HepG2 (cell line): ENCODE measurements at regions not wholly inside any gene's neighbourhood (a gene's known extent, or its start where the extent isn't known, plus 50 kb on each side); places are given as distances from the start of the nearest gene placed in this dataset.

Source experiments
- ATAC-seq: fragments of 200-7000 bp; cut with Tn5 transposase; 3 replicates; pipeline ENCODE4 v1.9.1; 2020; ENCODE audit warnings: mild to moderate bottlenecking, moderate library complexity
- BruUV-seq: library from RNA; stranded (reverse); fragments of 400-500 nt; replicated peaks from 2 replicates; lab custom pipeline; 2021; lab: Mats Ljungman, UMichigan
- CTCF ChIA-PET: fragments of 300-600 bp; formaldehyde crosslinking; extraction: SDS; loops from one replicate; lab custom pipeline; 2021; ENCODE audit warnings: low total read pairs, inconsistent platforms, low intra/inter-chr PET ratio; lab: Yijun Ruan, JAX
- POLR2A ChIA-PET: fragments of 350-600 bp; sonication (Branson Sonifier 250); formaldehyde crosslinking; loops from one replicate; lab custom pipeline; 2020; ENCODE audit warnings: antibody characterized with exemption, inconsistent platforms; lab: Yijun Ruan, JAX
- DNase-seq: peaks from one replicate; pipeline ENCODE4 v3.0.0-alpha.2; 2015; ENCODE audit warnings: low spot score
- FAIRE-seq: peaks from 3 replicates; lab custom pipeline; 2011; peaks lifted over from hg19 to GRCh38; lab: Jason Lieb, UNC
- H2AFZ ChIP-seq: one replicate; pipeline ENCODE4 v1.6.1; 2011; ENCODE audit warnings: low read length, inconsistent platforms
- H3K27ac ChIP-seq: fragments of 300-600 bp; 3 replicates; pipeline ENCODE4 v1.8.0; 2011; ENCODE audit warnings: mixed run types, mild to moderate bottlenecking, mixed read lengths, low read length, inconsistent platforms; ENCODE audit not compliant: insufficient read depth; ENCODE audit errors: extremely low read length
- H3K27me3 ChIP-seq, 2 experiments: fragments of 200-600 bp in 1 of 2; 2 replicates in 1 of 2; 3 replicates in 1 of 2; pipeline versions ENCODE4 v1.6.0 to v1.8.0; 2011; ENCODE audit warnings: low read length in 2 of 2, mild to moderate bottlenecking in 2 of 2, moderate library complexity in 2 of 2, inconsistent platforms in 1 of 2; ENCODE audit not compliant: insufficient read depth in 2 of 2, control insufficient read depth in 1 of 2
- H3K36me3 ChIP-seq, 2 experiments: fragments of 200-600 bp in 1 of 2; replicated peaks in 1 of 2; 2 replicates in 1 of 2; 3 replicates in 1 of 2; pipeline versions ENCODE4 v1.5.1 to v1.8.0; 2011; ENCODE audit warnings: low read length in 2 of 2, inconsistent platforms in 1 of 2; ENCODE audit not compliant: insufficient read depth in 2 of 2, control insufficient read depth in 1 of 2
- H3K4me1 ChIP-seq: 2 replicates; pipeline ENCODE4 v1.5.1; 2012; ENCODE audit warnings: low read length, inconsistent platforms; ENCODE audit not compliant: insufficient read depth
- H3K4me2 ChIP-seq: 2 replicates; pipeline ENCODE4 v1.6.0; 2011; ENCODE audit warnings: low read depth, low read length, inconsistent platforms
- H3K4me3 ChIP-seq, 3 experiments: fragments of 200-600 bp in 1 of 3; sonication (generic), shearing (Covaris generic) in 1 of 3; replicated peaks in 1 of 3; 2 replicates each; pipeline ENCODE4 v1.5.1; 2011 to 2016; ENCODE audit warnings: low read length in 3 of 3, inconsistent platforms in 2 of 3, low read depth in 2 of 3, mild to moderate bottlenecking in 2 of 3, control low read depth in 1 of 3, mixed read lengths in 1 of 3; ENCODE audit not compliant: insufficient read depth in 1 of 3
- H3K79me2 ChIP-seq: one replicate; pipeline ENCODE4 v1.6.1; 2011; ENCODE audit warnings: low read length, inconsistent platforms; ENCODE audit not compliant: insufficient read depth
- H3K9ac ChIP-seq: 2 replicates; pipeline ENCODE4 v1.6.0; 2011; ENCODE audit warnings: mild to moderate bottlenecking, low read depth, low read length, inconsistent platforms; ENCODE audit not compliant: insufficient read depth
- H3K9me3 ChIP-seq: 2 replicates; pipeline ENCODE4 v1.5.1; 2012; ENCODE audit warnings: mild to moderate bottlenecking, low read length
- H4K20me1 ChIP-seq: 2 replicates; pipeline ENCODE4 v1.6.0; 2011; ENCODE audit warnings: inconsistent platforms, mild to moderate bottlenecking, low read length, moderate library complexity; ENCODE audit not compliant: insufficient read depth
- ERF ChIP-seq: IDR thresholded peaks from 2 replicates; pipeline ENCODE4 v1.6.1; 2018; ENCODE audit warnings: missing biosample characterization, missing genetic modification reagents
- GABPB1 ChIP-seq: IDR thresholded peaks from 2 replicates; pipeline ENCODE4 v1.6.1; 2016; ENCODE audit warnings: mild to moderate bottlenecking, missing genetic modification reagents, moderate library complexity, missing compliant biosample characterization
- HIVEP1 ChIP-seq: sonication (generic); formaldehyde crosslinking; IDR thresholded peaks from 2 replicates; pipeline ENCODE4 v1.4.0; 2020; ENCODE audit warnings: mild to moderate bottlenecking, missing genetic modification reagents
- MEF2D ChIP-seq: sonication (generic); formaldehyde crosslinking; IDR thresholded peaks from 2 replicates; pipeline ENCODE4 v1.5.1; 2020; ENCODE audit warnings: mild to moderate bottlenecking, missing genetic modification reagents
- TAF15 ChIP-seq: fragments of 200-400 bp; formaldehyde crosslinking; IDR thresholded peaks from one replicate; pipeline ENCODE4 v1.6.1; 2018; ENCODE audit warnings: mild to moderate bottlenecking, low read depth, low read length; ENCODE audit not compliant: poor library complexity, severe bottlenecking
- YEATS4 ChIP-seq: sonication (generic); formaldehyde crosslinking; IDR thresholded peaks from 2 replicates; pipeline ENCODE4 v1.4.0; 2020; ENCODE audit warnings: missing genetic modification reagents, borderline replicate concordance
- WGBS: methylation state at CpG from one replicate; pipeline ENCODE4 v1.1.6; 2017; ENCODE audit warnings: low lambda C conversion rate; 5-methylcytosine and 5-hydroxymethylcytosine counted together
- in situ Hi-C: cut with HindIII; loops from 2 replicates; pipeline ENCODE4 v1.10.0; 2017; ENCODE audit warnings: low pct_unique_long_range_greater_than_20kb; ENCODE audit not compliant: extremely low pct_ligation_motif_present
- intact Hi-C: fragments of 100-400 bp; cut with micrococcal nuclease; formaldehyde crosslinking; loops from one replicate; pipeline ENCODE4 v1.10.0; 2022; ENCODE audit not compliant: unreplicated experiment
- TF ChIP-seq, protein P1 (sequence below): sonication (generic); formaldehyde crosslinking; IDR thresholded peaks from 2 replicates; pipeline ENCODE4 v1.5.0; 2020; ENCODE audit warnings: mild to moderate bottlenecking, missing genetic modification reagents, borderline replicate concordance

DNA sequence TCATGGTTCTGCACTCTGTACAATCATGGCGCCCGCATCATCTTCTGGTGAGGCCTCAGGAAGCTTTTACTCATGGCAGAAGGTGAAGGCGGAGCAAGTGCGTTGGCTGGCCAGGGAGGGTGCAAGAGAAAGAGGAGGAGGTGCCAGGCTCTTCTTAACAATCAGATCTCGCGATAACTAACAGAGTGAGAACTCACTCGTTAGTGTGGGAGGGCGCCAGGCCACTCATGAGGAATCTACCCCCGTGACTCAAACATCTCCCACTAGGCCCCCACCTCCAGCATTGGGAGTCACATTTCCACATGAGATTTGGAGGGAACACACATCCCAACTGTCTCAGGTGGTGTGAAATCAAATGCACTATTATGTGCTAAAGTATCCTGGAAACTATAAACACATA lies 220.2 kb upstream of the CSF3R start:
- Histone ChIP-seq H2AFZ (no peak overlapping the region), H3K9me3 (no peaks in the 10 kb centered on the region), H3K27ac (no peak overlapping the region), H3K27me3 (peaks cover 2 to 10% of the 10 kb centered on the region in 2 experiments; a peak in 2 of 5 replicates), H3K4me2 (no peak overlapping the region), H3K36me3 (no peaks in the 10 kb centered on the region), H3K4me1 (no peaks in the 10 kb centered on the region), H3K9ac (no peak overlapping the region), H4K20me1 (no peaks in the 10 kb centered on the region), H3K4me3 (no peak overlapping the region), H3K79me2 (no peaks in the 10 kb centered on the region)
- no peak for TF ChIP-seq ERF (CRISPR knock-in tag)
- no peak for TF ChIP-seq TAF15
- ChIA-PET POLR2A (no interaction called here), CTCF (interaction anchor here (1.4 to 1.7 kb wide), 3 partner anchors 474 to 731 kb away, joined by 7 to 14 read pairs (median 11); no protein-coding TSS in a partner anchor)
- FAIRE-seq (no peak), DNase-seq (no peak), ATAC-seq (no peak)
- BruUV-seq: no TSS peak
- intact Hi-C loops: no loop called here
- in situ Hi-C loops: loop anchor here (25.0 kb wide), 2 partner anchors 334 to 734 kb away; partner anchors contain the start of gene GRIK3
- WGBS: 31% methylated on average over 9 of the region's 9 CpGs

DNA sequence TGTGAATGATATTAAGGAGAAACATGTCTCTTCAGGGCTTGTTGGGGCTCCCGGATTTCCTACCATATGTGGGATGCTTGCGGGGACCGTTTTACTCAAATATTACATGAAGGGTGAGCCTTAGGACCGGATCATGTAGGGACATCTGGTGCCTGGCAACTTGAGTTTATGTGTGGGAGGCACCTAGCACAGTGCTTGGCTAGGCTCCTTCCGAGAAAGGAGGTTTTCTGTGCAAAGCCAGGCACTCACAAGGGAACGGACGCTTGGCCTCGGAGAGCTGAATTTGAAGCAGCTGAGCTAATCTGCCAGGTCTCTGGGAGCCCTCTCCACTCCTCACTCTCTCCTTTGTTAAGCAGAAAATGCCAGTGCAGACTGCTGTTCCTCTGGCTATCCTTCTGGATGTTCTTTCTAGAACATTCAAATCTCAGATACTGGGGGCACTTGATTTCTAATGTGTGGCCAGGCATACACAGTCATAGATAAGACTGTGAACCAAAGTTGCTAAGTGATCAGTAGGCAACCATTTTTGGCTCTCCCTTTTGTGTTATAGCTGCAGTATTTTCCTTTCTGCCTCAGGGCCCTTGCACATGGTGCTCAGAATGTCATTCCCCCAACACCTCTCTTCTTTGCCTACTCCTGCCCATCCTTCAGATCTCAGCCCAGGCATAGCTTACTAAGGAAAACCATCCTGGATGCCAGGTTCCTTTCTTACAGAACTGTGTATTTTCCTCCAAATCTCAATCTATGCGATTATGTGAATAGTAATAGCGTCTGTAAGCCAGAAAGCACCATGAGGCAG lies 216.6 kb upstream of the CSF3R start:
- ChIA-PET POLR2A (no interaction called here), CTCF (no interaction called here)
- intact Hi-C loops (no loop called here), in situ Hi-C loops (no loop called here)
- Histone ChIP-seq H3K9me3 (no peaks in the 10 kb centered on the region), H3K27ac (no peak overlapping the region), H3K4me3 (no peak overlapping the region), H2AFZ (no peak overlapping the region), H3K27me3 (peaks cover 2 to 21% of the 10 kb centered on the region in 2 experiments; a peak in 2 of 5 replicates), H3K9ac (no peak overlapping the region), H3K4me2 (no peak overlapping the region), H3K79me2 (no peaks in the 10 kb centered on the region), H3K4me1 (no peaks in the 10 kb centered on the region), H3K36me3 (no peaks in the 10 kb centered on the region), H4K20me1 (no peaks in the 10 kb centered on the region)
- no peak for ATAC-seq
- no peak for FAIRE-seq
- DNase-seq: no peak
- no peak for TF ChIP-seq MEF2D (CRISPR knock-in tag)
- TF ChIP-seq GABPB1 (CRISPR knock-in tag): no peak
- TF ChIP-seq, protein P1, sequence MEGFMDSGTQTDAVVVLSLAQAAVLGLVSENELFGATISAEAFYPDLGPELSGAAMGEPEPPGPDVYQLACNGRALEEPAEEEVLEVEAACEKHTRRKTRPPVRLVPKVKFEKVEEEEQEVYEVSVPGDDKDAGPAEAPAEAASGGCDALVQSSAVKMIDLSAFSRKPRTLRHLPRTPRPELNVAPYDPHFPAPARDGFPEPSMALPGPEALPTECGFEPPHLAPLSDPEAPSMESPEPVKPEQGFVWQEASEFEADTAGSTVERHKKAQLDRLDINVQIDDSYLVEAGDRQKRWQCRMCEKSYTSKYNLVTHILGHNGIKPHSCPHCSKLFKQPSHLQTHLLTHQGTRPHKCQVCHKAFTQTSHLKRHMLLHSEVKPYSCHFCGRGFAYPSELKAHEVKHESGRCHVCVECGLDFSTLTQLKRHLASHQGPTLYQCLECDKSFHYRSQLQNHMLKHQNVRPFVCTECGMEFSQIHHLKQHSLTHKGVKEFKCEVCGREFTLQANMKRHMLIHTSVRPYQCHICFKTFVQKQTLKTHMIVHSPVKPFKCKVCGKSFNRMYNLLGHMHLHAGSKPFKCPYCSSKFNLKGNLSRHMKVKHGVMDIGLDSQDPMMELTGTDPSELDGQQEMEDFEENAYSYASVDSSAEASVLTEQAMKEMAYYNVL (CRISPR knock-in tag): no peak
- no peak for TF ChIP-seq HIVEP1
- no peak for TF ChIP-seq YEATS4 (CRISPR knock-in tag)
- no TSS peak for BruUV-seq
- WGBS: 24% methylated on average over 7 of the region's 10 CpGs
